Spinal cord (tissue), 9 donors: ENCODE measurements at regions not wholly inside any gene's neighbourhood (a gene's known extent, or its start where the extent isn't known, plus 50 kb on each side); places are given as distances from the start of the nearest gene placed in this dataset.
A peak's percentile ranks its signal among the peaks of the same experiment; 100 is the strongest.

Experiments used
- DNase-seq, 6 donors: peaks; one replicate each; pipeline versions ENCODE4 v3.0.0 to v3.0.0-alpha.2; 2013 to 2015; ENCODE audit warnings: low spot score in 6 of 6, low read depth in 4 of 6
- H3K27ac ChIP-seq: one replicate; pipeline ENCODE4 v1.5.1; 2013; ENCODE audit warnings: low read depth, low read length, control low read depth
- H3K27me3 ChIP-seq: one replicate; pipeline ENCODE4 v1.6.1; 2013; ENCODE audit warnings: low read length; ENCODE audit not compliant: control insufficient read depth, insufficient read depth
- H3K36me3 ChIP-seq: one replicate; pipeline ENCODE4 v1.6.1; 2013; ENCODE audit warnings: low read length; ENCODE audit not compliant: control insufficient read depth, insufficient read depth
- H3K4me1 ChIP-seq: one replicate; pipeline ENCODE4 v1.6.1; 2013; ENCODE audit warnings: low read length; ENCODE audit not compliant: control insufficient read depth, insufficient read depth
- H3K4me3 ChIP-seq: one replicate; pipeline ENCODE4 v1.5.1; 2013; ENCODE audit warnings: low read depth, low read length, control low read depth
- H3K9me3 ChIP-seq: one replicate; pipeline ENCODE4 v1.6.1; 2013; ENCODE audit warnings: low read length; ENCODE audit not compliant: control insufficient read depth, insufficient read depth
- WGBS: methylation state at CpG from one replicate; pipeline ENCODE4 v1.1.5; 2013; ENCODE audit warnings: missing lambda C conversion rate; ENCODE audit not compliant: insufficient coverage; 5-methylcytosine and 5-hydroxymethylcytosine counted together
- donor health status: healthy.

- WGBS = 14% methylated on average over 1 of the region's 3 CpGs
- H3K9me3 ChIP-seq = no peaks in the 10 kb centered on the region
- no peak overlapping the region for H3K4me3 ChIP-seq
- no peaks in the 10 kb centered on the region for H3K36me3 ChIP-seq
- no peak overlapping the region for H3K27ac ChIP-seq
- H3K27me3 ChIP-seq = no peaks in the 10 kb centered on the region
- DNase-seq = peak; percentile 15 to 73 (median 20)
- H3K4me1 ChIP-seq = no peaks in the 10 kb centered on the region
Measured at GRCh38 chr5:116989995-116990394, 415.4 kb upstream of the SEMA6A start.

GRCh38 chr5:116982035-116982434 is 407.4 kb upstream of the SEMA6A start:
- H3K4me1 ChIP-seq = no peaks in the 10 kb centered on the region
- no peaks in the 10 kb centered on the region for H3K36me3 ChIP-seq
- H3K27ac ChIP-seq = no peak overlapping the region
- no peaks in the 10 kb centered on the region for H3K9me3 ChIP-seq
- WGBS = no CpG with 5 or more reads among the region's 6 CpGs
- H3K4me3 ChIP-seq = no peak overlapping the region
- H3K27me3 ChIP-seq = no peaks in the 10 kb centered on the region
- DNase-seq = peak in 1 of 6 donors; percentile 41

GRCh38 chr5:116980581-116980980 is 406.0 kb upstream of the SEMA6A start:
- no peaks in the 10 kb centered on the region for H3K27me3 ChIP-seq
- H3K4me1 ChIP-seq = no peaks in the 10 kb centered on the region
- no peaks in the 10 kb centered on the region for H3K9me3 ChIP-seq
- H3K27ac ChIP-seq = no peak overlapping the region
- 100% methylated on average over 1 of the region's 2 CpGs for WGBS
- H3K36me3 ChIP-seq = no peaks in the 10 kb centered on the region
- DNase-seq = no peak
- H3K4me3 ChIP-seq = no peak overlapping the region

GRCh38 chr5:116976767-116977166 is 402.1 kb upstream of the SEMA6A start:
- DNase-seq = no peak

GRCh38 chr5:116971131-116971530 is 396.5 kb upstream of the SEMA6A start:
- H3K27me3 ChIP-seq = no peaks in the 10 kb centered on the region
- H3K4me1 ChIP-seq = no peaks in the 10 kb centered on the region
- 60% methylated on average over 1 of the region's 5 CpGs for WGBS
- no peaks in the 10 kb centered on the region for H3K36me3 ChIP-seq
- peaks cover 5% of the 10 kb centered on the region for H3K9me3 ChIP-seq
- DNase-seq = no peak
- H3K27ac ChIP-seq = no peak overlapping the region
- H3K4me3 ChIP-seq = no peak overlapping the region

More at GRCh38 chr5:116976767-116977166, 402.1 kb upstream of the SEMA6A start:
- no peaks in the 10 kb centered on the region for H3K36me3 ChIP-seq
- H3K9me3 ChIP-seq = peaks cover 5% of the 10 kb centered on the region
- no peak overlapping the region for H3K4me3 ChIP-seq
- WGBS = 100% methylated on average over 1 of the region's 1 CpG
- no peaks in the 10 kb centered on the region for H3K4me1 ChIP-seq
- no peak overlapping the region for H3K27ac ChIP-seq
- H3K27me3 ChIP-seq = no peaks in the 10 kb centered on the region

GRCh38 chr5:116970318-116970717 is 395.7 kb upstream of the SEMA6A start:
- H3K36me3 ChIP-seq = no peaks in the 10 kb centered on the region
- no peaks in the 10 kb centered on the region for H3K4me1 ChIP-seq
- peaks cover 5% of the 10 kb centered on the region for H3K9me3 ChIP-seq
- no peaks in the 10 kb centered on the region for H3K27me3 ChIP-seq
- no peak overlapping the region for H3K27ac ChIP-seq
- H3K4me3 ChIP-seq = no peak overlapping the region
- WGBS = 60% methylated on average over 2 of the region's 2 CpGs
- peak in 2 of 6 donors; percentile 40 to 51 for DNase-seq

- DNase-seq = no peak
- Histone ChIP-seq H3K36me3 (no peaks in the 10 kb centered on the region), H3K4me1 (no peaks in the 10 kb centered on the region), H3K27me3 (no peaks in the 10 kb centered on the region), H3K27ac (no peak overlapping the region), H3K4me3 (no peak overlapping the region), H3K9me3 (no peaks in the 10 kb centered on the region)
- no CpG with 5 or more reads among the region's 5 CpGs for WGBS
Measured at GRCh38 chr5:116964438-116964837, 389.8 kb upstream of the SEMA6A start.

GRCh38 chr5:116961021-116961420 is 386.4 kb upstream of the SEMA6A start:
- no peaks in the 10 kb centered on the region for H3K27me3 ChIP-seq

GRCh38 chr5:116959843-116960242 is 385.2 kb upstream of the SEMA6A start:
- no peak for DNase-seq
- H3K9me3 ChIP-seq = no peaks in the 10 kb centered on the region
- H3K27me3 ChIP-seq = no peaks in the 10 kb centered on the region
- no peak overlapping the region for H3K27ac ChIP-seq
- no peaks in the 10 kb centered on the region for H3K36me3 ChIP-seq
- no CpG with 5 or more reads among the region's 1 CpG for WGBS
- no peak overlapping the region for H3K4me3 ChIP-seq
- no peaks in the 10 kb centered on the region for H3K4me1 ChIP-seq

More at GRCh38 chr5:116961021-116961420, 386.4 kb upstream of the SEMA6A start:
- no CpG with 5 or more reads among the region's 4 CpGs for WGBS
- Histone ChIP-seq H3K4me1 (no peaks in the 10 kb centered on the region), H3K4me3 (no peak overlapping the region), H3K27ac (no peak overlapping the region), H3K9me3 (no peaks in the 10 kb centered on the region), H3K36me3 (no peaks in the 10 kb centered on the region)
- DNase-seq = peak in 1 of 6 donors; percentile 9

- no peaks in the 10 kb centered on the region for H3K4me1 ChIP-seq
- H3K4me3 ChIP-seq = no peak overlapping the region
- no peaks in the 10 kb centered on the region for H3K27me3 ChIP-seq
- H3K36me3 ChIP-seq = no peaks in the 10 kb centered on the region
- H3K9me3 ChIP-seq = no peaks in the 10 kb centered on the region
- peak in 4 of 6 donors; percentile 23 to 78 (median 51) for DNase-seq
- H3K27ac ChIP-seq = no peak overlapping the region
- 43% methylated on average over 2 of the region's 3 CpGs for WGBS
Measured at GRCh38 chr5:116953251-116953930, 378.8 kb upstream of the SEMA6A start.
